ENCODE measurements at regions not wholly inside any gene's neighbourhood (a gene's known extent, or its start where the extent isn't known, plus 50 kb on each side); places are given as distances from the start of the nearest gene placed in this dataset.

GRCh38 chr14:37936971-37937370 lies 270.7 kb upstream of the SSTR1 start:
- intact Hi-C loops (cut with micrococcal nuclease; ENCODE audit: unreplicated experiment): no loop called here
- BruUV-seq (replicated peaks): no TSS peak
- peaks cover 11% of the 10 kb centered on the region for H3K27me3 Mint-ChIP-seq (ENCODE audit: unreplicated experiment)
- H3K4me1 Mint-ChIP-seq (ENCODE audit: low read depth, unreplicated experiment): no peaks in the 10 kb centered on the region
- no peak overlapping the region for H3K27ac Mint-ChIP-seq (ENCODE audit: unreplicated experiment)
- CTCF ChIA-PET: interaction anchor here (0.6 kb wide), 1 partner anchor 325 kb away, joined by 3 read pairs; no protein-coding TSS in a partner anchor
- DNase-seq: no peak
- H3K36me3 Mint-ChIP-seq (ENCODE audit: insufficient read depth, unreplicated experiment): no peaks in the 10 kb centered on the region
- H3K9me3 Mint-ChIP-seq (ENCODE audit: low read depth, unreplicated experiment): no peaks in the 10 kb centered on the region
- no peak overlapping the region for H3K4me3 Mint-ChIP-seq (ENCODE audit: low read depth, unreplicated experiment)
- TF ChIP-seq CTCF (IDR thresholded peaks at IDR 0.05; ENCODE audit: unreplicated experiment): no peak

- Mint-ChIP-seq H3K9me3 (ENCODE audit: low read depth, unreplicated experiment) (peaks cover under 1% of the 10 kb centered on the region), H3K4me1 (ENCODE audit: low read depth, unreplicated experiment) (no peaks in the 10 kb centered on the region), H3K4me3 (ENCODE audit: low read depth, unreplicated experiment) (no peak overlapping the region), H3K27me3 (ENCODE audit: unreplicated experiment) (no peaks in the 10 kb centered on the region), H3K27ac (ENCODE audit: unreplicated experiment) (no peak overlapping the region), H3K36me3 (ENCODE audit: insufficient read depth, unreplicated experiment) (no peaks in the 10 kb centered on the region)
- DNase-seq: no peak
- intact Hi-C loops (cut with micrococcal nuclease; ENCODE audit: unreplicated experiment): no loop called here
- CTCF ChIA-PET: no interaction called here
- BruUV-seq (replicated peaks): no TSS peak
- TF ChIP-seq CTCF (IDR thresholded peaks at IDR 0.05; ENCODE audit: unreplicated experiment): no peak
Observed at GRCh38 chr14:37939442-37940028, 268.2 kb upstream of the SSTR1 start.

DNA sequence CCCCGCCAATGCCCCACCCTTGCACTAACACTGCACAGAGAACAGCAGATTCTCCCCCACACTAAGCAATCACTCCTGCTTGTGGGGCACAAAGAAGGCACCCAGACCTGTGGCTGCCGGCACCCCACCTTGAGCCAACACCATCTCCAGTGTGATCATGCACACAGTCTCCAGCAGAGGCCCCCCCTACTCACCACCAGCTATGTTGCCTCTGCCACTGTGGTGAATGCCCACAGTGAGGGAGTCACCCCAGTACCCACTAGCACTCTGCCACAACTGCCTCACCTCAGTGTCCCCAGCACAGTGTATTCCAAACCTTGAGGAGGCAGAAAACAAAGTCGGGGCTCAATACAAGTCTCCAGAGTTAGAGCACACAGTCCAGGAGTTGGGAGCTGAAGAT lies 261.7 kb upstream of the SSTR1 start:
- H3K36me3 Mint-ChIP-seq (ENCODE audit: insufficient read depth, unreplicated experiment): peaks cover 5% of the 10 kb centered on the region
- H3K4me1 Mint-ChIP-seq (ENCODE audit: low read depth, unreplicated experiment): no peaks in the 10 kb centered on the region
- TF ChIP-seq CTCF (IDR thresholded peaks at IDR 0.05; ENCODE audit: unreplicated experiment): no peak
- DNase-seq: no peak
- intact Hi-C loops (cut with micrococcal nuclease; ENCODE audit: unreplicated experiment): no loop called here
- no peak overlapping the region for H3K4me3 Mint-ChIP-seq (ENCODE audit: low read depth, unreplicated experiment)
- BruUV-seq (replicated peaks): no TSS peak
- no peak overlapping the region for H3K27ac Mint-ChIP-seq (ENCODE audit: unreplicated experiment)
- no peaks in the 10 kb centered on the region for H3K27me3 Mint-ChIP-seq (ENCODE audit: unreplicated experiment)
- peaks cover 7% of the 10 kb centered on the region for H3K9me3 Mint-ChIP-seq (ENCODE audit: low read depth, unreplicated experiment)
- CTCF ChIA-PET: no interaction called here

DNA sequence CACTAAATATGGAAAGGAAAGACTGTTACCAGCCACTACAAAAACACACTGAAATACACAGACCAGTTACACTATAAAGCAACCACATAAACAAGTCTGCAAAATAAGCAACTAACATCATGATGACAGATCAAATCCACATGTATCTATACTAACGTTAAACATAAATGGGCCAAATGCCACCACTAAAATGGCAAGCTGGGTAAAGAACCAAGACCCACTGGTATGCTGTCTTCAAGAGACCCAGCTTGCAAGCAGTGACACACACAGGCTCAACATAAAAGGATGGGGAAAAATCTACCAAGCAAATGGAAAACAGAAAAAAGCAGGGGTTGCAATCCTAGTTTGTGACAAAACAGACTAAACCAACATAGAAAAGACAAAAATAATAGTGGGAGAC lies 260.9 kb upstream of the SSTR1 start:
- H3K9me3 Mint-ChIP-seq (ENCODE audit: low read depth, unreplicated experiment): peaks cover 7% of the 10 kb centered on the region
- no peak for DNase-seq
- no peak for TF ChIP-seq CTCF (IDR thresholded peaks at IDR 0.05; ENCODE audit: unreplicated experiment)
- peaks cover 5% of the 10 kb centered on the region for H3K36me3 Mint-ChIP-seq (ENCODE audit: insufficient read depth, unreplicated experiment)
- intact Hi-C loops (cut with micrococcal nuclease; ENCODE audit: unreplicated experiment): no loop called here
- H3K27me3 Mint-ChIP-seq (ENCODE audit: unreplicated experiment): no peaks in the 10 kb centered on the region
- no peak overlapping the region for H3K4me3 Mint-ChIP-seq (ENCODE audit: low read depth, unreplicated experiment)
- no TSS peak for BruUV-seq (replicated peaks)
- H3K4me1 Mint-ChIP-seq (ENCODE audit: low read depth, unreplicated experiment): no peaks in the 10 kb centered on the region
- CTCF ChIA-PET: no interaction called here
- no peak overlapping the region for H3K27ac Mint-ChIP-seq (ENCODE audit: unreplicated experiment)

Data from Calu3 (cell line).